ENCODE measurements at regions not wholly inside any gene's neighbourhood (a gene's known extent, or its start where the extent isn't known, plus 50 kb on each side); places are given as distances from the start of the nearest gene placed in this dataset.

- TF ChIP-seq CTCF (conservative IDR thresholded peaks at IDR 0.05 in 1 of 2, IDR thresholded peaks at IDR 0.05 in 1 of 2; ENCODE audit: low read depth in 1 of 2, low read length in 2 of 2): no peak
- no peak for TF ChIP-seq EZH2 (IDR thresholded peaks at IDR 0.05; ENCODE audit: low read length, missing control alignments)
These were observed 1161.4 kb downstream of the SI start for GRCh38 chr3:163916596-163917560.
